ENCODE measurements at regions not wholly inside any gene's neighbourhood (a gene's known extent, or its start where the extent isn't known, plus 50 kb on each side); places are given as distances from the start of the nearest gene placed in this dataset.
"Not testable (repeated sequence)": the region's sequence is repeated elsewhere in the genome, so short reads cannot be mapped to it uniquely, and the experiment has no call there.

DNA sequence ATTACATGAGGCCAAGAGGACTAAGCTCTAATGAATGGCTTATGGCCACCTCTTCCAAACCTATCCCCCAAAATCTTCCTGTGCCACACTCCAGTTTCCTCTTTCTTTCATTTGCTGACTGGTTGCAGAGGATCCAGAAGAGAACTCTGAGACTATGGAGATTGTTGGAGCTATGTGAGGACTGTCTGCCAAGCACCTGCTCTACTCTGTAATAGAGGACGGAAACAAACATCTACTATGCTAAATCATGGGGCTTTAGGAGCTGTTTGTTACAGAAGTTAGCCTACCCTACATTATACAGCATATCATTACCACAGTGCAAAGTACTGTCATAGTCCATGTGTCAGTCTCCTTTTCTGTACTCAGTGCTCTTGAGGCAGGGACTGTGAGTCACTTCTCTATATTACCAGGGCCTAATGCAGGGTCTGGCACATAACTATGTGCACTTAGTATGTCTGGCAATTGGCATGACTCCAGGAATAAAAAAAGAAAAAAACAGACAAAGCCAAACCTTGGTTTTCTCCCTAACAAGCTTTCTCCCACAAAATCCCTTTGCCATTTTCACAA lies 95.1 kb downstream of the RPAP3 start:
- Mint-ChIP-seq H3K9me3 (peaks cover 35% of the 10 kb centered on the region), H3K4me1 (ENCODE audit: low read depth) (peaks cover 36% of the 10 kb centered on the region), H3K36me3 (ENCODE audit: low read depth) (peaks cover 27% of the 10 kb centered on the region)

DNA sequence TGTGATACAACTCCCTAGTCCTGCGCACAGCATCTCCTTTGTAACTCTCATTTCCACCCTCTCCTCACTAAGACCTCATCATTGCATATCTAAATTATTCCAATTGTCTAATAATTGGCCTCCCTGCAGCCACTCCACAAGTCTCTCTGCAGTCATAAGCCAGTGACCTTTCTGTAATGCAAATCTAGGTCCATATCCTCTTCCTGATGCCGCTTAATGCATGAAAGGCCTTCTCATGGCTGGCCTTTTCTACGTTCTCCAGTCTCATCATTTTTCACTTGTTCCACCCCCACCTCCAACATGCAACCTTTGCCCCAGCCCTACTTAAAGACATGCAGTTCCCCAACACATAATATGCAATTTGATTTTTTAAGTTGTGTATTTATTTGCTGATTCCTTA lies 96.0 kb downstream of the RPAP3 start:
- Mint-ChIP-seq H3K27me3 (no peaks in the 10 kb centered on the region), H3K27ac (no peak overlapping the region), H3K4me1 (ENCODE audit: low read depth) (peaks cover 36% of the 10 kb centered on the region), H3K36me3 (ENCODE audit: low read depth) (peaks cover 33% of the 10 kb centered on the region), H3K9me3 (peaks cover 42% of the 10 kb centered on the region), H3K4me3 (no peak overlapping the region)
- intact Hi-C loops (cut with micrococcal nuclease): no loop called here

More for the DNA sequence above, 95.1 kb downstream of the RPAP3 start:
- Mint-ChIP-seq H3K27ac (no peak overlapping the region), H3K27me3 (no peaks in the 10 kb centered on the region), H3K4me3 (no peak overlapping the region)
- intact Hi-C loops (cut with micrococcal nuclease): no loop called here

DNA sequence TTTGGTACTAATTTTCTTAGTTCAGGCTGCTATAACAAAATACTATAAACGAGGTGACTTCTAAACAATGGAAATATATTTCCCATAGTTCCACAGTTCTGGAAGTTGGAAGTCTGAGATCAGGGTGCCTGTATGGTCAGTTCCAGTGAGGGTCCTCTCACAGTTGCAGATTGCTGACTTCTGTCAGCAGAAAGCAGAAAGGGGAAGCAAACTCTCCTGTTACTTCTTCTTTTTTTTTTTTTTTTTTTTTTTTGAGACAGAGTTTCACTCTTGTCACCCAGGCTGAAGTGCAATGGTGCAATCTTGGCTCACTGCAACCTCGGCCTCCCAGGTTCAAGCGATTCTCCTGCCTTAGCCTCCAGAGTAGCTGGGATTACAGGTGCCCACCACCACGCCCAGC lies 97.2 kb downstream of the RPAP3 start:
- peaks cover 31% of the 10 kb centered on the region for H3K4me1 Mint-ChIP-seq (ENCODE audit: low read depth)
- H3K27me3 Mint-ChIP-seq; H3K4me3 Mint-ChIP-seq; intact Hi-C loops (cut with micrococcal nuclease): not testable (repeated sequence)
- peaks cover 44% of the 10 kb centered on the region for H3K9me3 Mint-ChIP-seq
- peaks cover 34% of the 10 kb centered on the region for H3K36me3 Mint-ChIP-seq (ENCODE audit: low read depth)
- peak overlapping the region; percentile 82 for H3K27ac Mint-ChIP-seq

GRCh38 chr12:47604221-47604873 lies 101.5 kb downstream of the RPAP3 start:
- no peaks in the 10 kb centered on the region for H3K27me3 Mint-ChIP-seq
- peaks cover 17% of the 10 kb centered on the region for H3K4me1 Mint-ChIP-seq (ENCODE audit: low read depth)
- no peak overlapping the region for H3K4me3 Mint-ChIP-seq
- intact Hi-C loops (cut with micrococcal nuclease): no loop called here
- H3K36me3 Mint-ChIP-seq (ENCODE audit: low read depth): peaks cover 24% of the 10 kb centered on the region
- peaks cover 31% of the 10 kb centered on the region for H3K9me3 Mint-ChIP-seq
- no peak overlapping the region for H3K27ac Mint-ChIP-seq

DNA sequence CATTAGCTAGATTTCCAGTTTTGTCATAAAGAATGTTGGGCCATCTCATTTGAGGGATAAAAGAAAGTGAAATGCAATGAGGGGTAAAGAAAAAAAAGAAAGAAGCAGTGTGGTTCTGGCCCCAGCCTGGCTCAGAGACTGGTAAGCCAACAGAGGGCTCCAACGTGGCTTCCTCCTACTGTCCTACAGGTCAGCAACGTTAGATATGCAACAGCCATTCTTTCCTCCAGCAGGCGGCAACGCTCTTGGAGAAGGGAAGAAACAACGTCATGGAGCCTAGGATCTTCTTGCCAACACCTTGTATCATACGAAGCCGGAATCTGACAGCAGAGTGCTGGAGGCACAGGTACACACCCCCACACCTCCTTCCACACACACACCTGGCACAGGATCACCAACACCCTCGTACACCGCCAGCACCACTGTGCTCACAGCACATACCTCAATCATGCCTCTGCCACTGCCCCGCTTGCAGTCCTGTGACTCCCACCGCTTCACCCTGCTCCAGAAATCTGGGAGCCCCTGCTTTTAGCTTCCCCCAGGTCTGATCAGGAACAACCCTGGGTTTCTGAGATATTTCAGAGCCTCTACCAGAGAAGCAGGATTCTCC lies 102.8 kb downstream of the RPAP3 start:
- Mint-ChIP-seq H3K4me3 (no peak overlapping the region), H3K36me3 (ENCODE audit: low read depth) (peaks cover 24% of the 10 kb centered on the region)
- intact Hi-C loops (cut with micrococcal nuclease): no loop called here

GRCh38 chr12:47602325-47602724 lies 103.5 kb downstream of the RPAP3 start:
- Mint-ChIP-seq H3K9me3 (peaks cover 22% of the 10 kb centered on the region), H3K4me3 (no peak overlapping the region), H3K27me3 (no peaks in the 10 kb centered on the region), H3K4me1 (ENCODE audit: low read depth) (peaks cover 4% of the 10 kb centered on the region), H3K36me3 (ENCODE audit: low read depth) (peaks cover 18% of the 10 kb centered on the region), H3K27ac (no peak overlapping the region)
- intact Hi-C loops (cut with micrococcal nuclease): no loop called here

More for the DNA sequence above, 102.8 kb downstream of the RPAP3 start:
- H3K27me3 Mint-ChIP-seq: no peaks in the 10 kb centered on the region
- H3K9me3 Mint-ChIP-seq: peaks cover 30% of the 10 kb centered on the region
- H3K4me1 Mint-ChIP-seq (ENCODE audit: low read depth): peaks cover 11% of the 10 kb centered on the region
- H3K27ac Mint-ChIP-seq: no peak overlapping the region

DNA sequence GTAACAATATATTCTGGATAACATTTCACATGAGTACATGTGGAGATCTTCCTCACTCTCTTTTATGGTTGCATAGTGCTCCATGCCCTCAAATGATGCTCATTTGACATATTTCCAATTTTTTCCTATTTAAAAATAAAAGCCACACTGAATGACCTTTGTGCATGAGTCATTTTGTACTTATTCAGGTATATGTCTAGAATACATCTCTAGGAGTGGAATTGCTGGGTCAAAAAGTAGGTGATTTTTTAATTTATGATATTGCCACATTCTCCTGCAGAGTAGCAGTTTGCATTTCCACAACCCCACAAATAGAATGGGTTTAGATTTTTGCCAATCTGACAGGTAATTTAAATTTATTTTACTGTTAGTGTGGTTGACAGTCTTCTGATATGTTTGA lies 104.8 kb downstream of the RPAP3 start:
- intact Hi-C loops (cut with micrococcal nuclease): no loop called here
- peaks cover 14% of the 10 kb centered on the region for H3K9me3 Mint-ChIP-seq
- H3K4me3 Mint-ChIP-seq: no peak overlapping the region
- H3K4me1 Mint-ChIP-seq (ENCODE audit: low read depth): no peaks in the 10 kb centered on the region
- H3K27me3 Mint-ChIP-seq: no peaks in the 10 kb centered on the region
- H3K36me3 Mint-ChIP-seq (ENCODE audit: low read depth): peaks cover 7% of the 10 kb centered on the region
- no peak overlapping the region for H3K27ac Mint-ChIP-seq

- intact Hi-C loops (cut with micrococcal nuclease): no loop called here
- Mint-ChIP-seq H3K4me1 (ENCODE audit: low read depth) (peaks cover 21% of the 10 kb centered on the region), H3K27me3 (no peaks in the 10 kb centered on the region), H3K27ac (peak overlapping the region; percentile 76), H3K9me3 (peaks cover 8% of the 10 kb centered on the region), H3K36me3 (ENCODE audit: low read depth) (no peaks in the 10 kb centered on the region), H3K4me3 (no peak overlapping the region)
Measured at GRCh38 chr12:47591795-47592194, 114.0 kb downstream of the RPAP3 start.

- Mint-ChIP-seq H3K36me3 (ENCODE audit: low read depth) (no peaks in the 10 kb centered on the region), H3K9me3 (peaks cover 7% of the 10 kb centered on the region), H3K4me1 (ENCODE audit: low read depth) (peaks cover 21% of the 10 kb centered on the region), H3K27me3 (no peaks in the 10 kb centered on the region), H3K4me3 (no peak overlapping the region), H3K27ac (peak overlapping the region; percentile 76)
- intact Hi-C loops (cut with micrococcal nuclease): no loop called here
Measured at GRCh38 chr12:47591361-47591791, 114.5 kb downstream of the RPAP3 start.

DNA sequence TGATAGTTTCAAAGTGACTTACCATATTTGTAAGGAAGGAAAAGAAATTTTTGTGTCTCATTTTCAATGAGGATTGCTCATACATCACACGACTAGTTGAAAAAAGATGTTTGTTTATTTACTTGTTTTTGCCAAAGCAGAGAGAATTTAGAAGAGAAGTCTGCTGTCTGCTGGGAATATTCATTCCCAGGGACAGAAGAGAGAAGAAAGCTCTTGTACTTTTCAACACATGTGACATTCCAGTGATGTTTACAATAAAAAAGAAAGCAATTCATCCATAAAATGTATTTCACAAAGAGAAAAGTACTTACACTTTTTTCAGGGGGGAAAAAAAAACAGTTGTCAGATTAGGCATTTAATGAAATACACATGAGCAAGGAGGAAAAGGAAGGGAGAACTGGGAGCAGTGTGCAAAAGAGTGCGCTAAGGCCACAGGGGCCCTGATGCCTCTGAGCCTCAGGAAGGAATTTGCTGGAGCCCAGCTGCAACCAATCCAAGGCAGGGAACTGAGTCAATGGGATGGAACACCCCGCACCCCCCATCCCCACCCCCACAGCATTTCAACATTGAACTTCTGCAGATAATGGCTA lies 115.0 kb downstream of the RPAP3 start:
- Mint-ChIP-seq H3K4me1 (ENCODE audit: low read depth) (peaks cover 21% of the 10 kb centered on the region), H3K36me3 (ENCODE audit: low read depth) (no peaks in the 10 kb centered on the region), H3K27ac (peak overlapping the region; percentile 76), H3K27me3 (no peaks in the 10 kb centered on the region), H3K4me3 (no peak overlapping the region), H3K9me3 (peaks cover 2% of the 10 kb centered on the region)
- intact Hi-C loops (cut with micrococcal nuclease): no loop called here

GRCh38 chr12:47586952-47587669 lies 118.7 kb downstream of the RPAP3 start:
- peaks cover 2% of the 10 kb centered on the region for H3K27me3 Mint-ChIP-seq
- H3K27ac Mint-ChIP-seq: no peak overlapping the region
- no peak overlapping the region for H3K4me3 Mint-ChIP-seq
- H3K36me3 Mint-ChIP-seq (ENCODE audit: low read depth): no peaks in the 10 kb centered on the region
- H3K9me3 Mint-ChIP-seq: no peaks in the 10 kb centered on the region
- peaks cover 21% of the 10 kb centered on the region for H3K4me1 Mint-ChIP-seq (ENCODE audit: low read depth)
- intact Hi-C loops (cut with micrococcal nuclease): no loop called here

- no peaks in the 10 kb centered on the region for H3K36me3 Mint-ChIP-seq (ENCODE audit: low read depth)
- peaks cover 2% of the 10 kb centered on the region for H3K27me3 Mint-ChIP-seq
- H3K9me3 Mint-ChIP-seq: no peaks in the 10 kb centered on the region
- H3K4me1 Mint-ChIP-seq (ENCODE audit: low read depth): peaks cover 5% of the 10 kb centered on the region
- intact Hi-C loops (cut with micrococcal nuclease): no loop called here
- no peak overlapping the region for H3K4me3 Mint-ChIP-seq
- H3K27ac Mint-ChIP-seq: peak overlapping the region; percentile 0
Measured at GRCh38 chr12:47585507-47585906, 120.3 kb downstream of the RPAP3 start.

- Mint-ChIP-seq H3K36me3 (ENCODE audit: low read depth) (no peaks in the 10 kb centered on the region), H3K27me3 (peaks cover 2% of the 10 kb centered on the region), H3K4me3 (no peak overlapping the region), H3K27ac (no peak overlapping the region), H3K4me1 (ENCODE audit: low read depth) (no peaks in the 10 kb centered on the region), H3K9me3 (no peaks in the 10 kb centered on the region)
- intact Hi-C loops (cut with micrococcal nuclease): no loop called here
Measured at GRCh38 chr12:47578836-47579235, 127.0 kb downstream of the RPAP3 start.

All from dendritic cell treated with granulocyte-macrophage colony-stimulating factor and Interleukin-4, amounts not matched to agents 40 ng/mL and 50 ng/mL, for 4 days (primary cell).